ENCODE measurements at regions not wholly inside any gene's neighbourhood (a gene's known extent, or its start where the extent isn't known, plus 50 kb on each side); places are given as distances from the start of the nearest gene placed in this dataset.

DNA sequence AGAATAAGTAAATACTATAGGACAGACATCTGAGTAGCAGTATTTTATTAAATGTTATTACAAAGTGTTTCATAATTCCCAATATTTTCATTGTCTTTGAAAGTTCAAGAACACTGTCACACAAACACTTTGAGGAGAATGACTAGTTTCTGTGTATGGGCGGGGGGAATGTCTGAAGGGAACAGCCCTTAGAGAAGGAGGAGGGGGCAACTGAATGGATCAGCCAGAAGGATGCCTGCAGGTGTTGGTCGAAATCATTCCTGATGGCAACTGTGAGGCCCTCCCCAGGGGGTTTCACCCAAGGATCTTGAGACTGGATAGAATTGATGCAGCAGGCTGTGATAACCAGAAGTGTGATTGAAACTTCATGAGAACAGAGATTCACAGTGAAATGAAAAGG lies 223.2 kb upstream of the C1orf87 start:
- ATAC-seq (ENCODE audit: low FRiP score) = no peak
- DNase-seq = no peak
- Histone ChIP-seq H3K9me3 (ENCODE audit: control insufficient read depth, low read length) (no peaks in the 10 kb centered on the region), H3K27me3 (ENCODE audit: control insufficient read depth in 1 of 2, insufficient read depth in 2 of 2, low read length in 1 of 2) (no peaks in the 10 kb centered on the region), H3K27ac (ENCODE audit: low read depth in 1 of 2, low read length in 2 of 2) (no peak overlapping the region), H3K4me1 (ENCODE audit: control insufficient read depth in 1 of 2, insufficient read depth in 2 of 2, low read length in 2 of 2) (no peaks in the 10 kb centered on the region), H3K4me3 (ENCODE audit: low read length in 2 of 2) (no peak overlapping the region), H3K36me3 (ENCODE audit: control insufficient read depth in 1 of 2, insufficient read depth in 2 of 2, low read length in 1 of 2) (no peaks in the 10 kb centered on the region)
- 87 to 88% methylated on average over 2 of the region's 2 CpGs for WGBS, 2 donors
- intact Hi-C loops (cut with DNase I) = no loop called here

- no peaks in the 10 kb centered on the region for H3K36me3 ChIP-seq (ENCODE audit: control insufficient read depth in 1 of 2, insufficient read depth in 2 of 2, low read length in 1 of 2)
- H3K4me1 ChIP-seq (ENCODE audit: control insufficient read depth in 1 of 2, insufficient read depth in 2 of 2, low read length in 2 of 2) = no peaks in the 10 kb centered on the region
- no peak overlapping the region for H3K4me3 ChIP-seq (ENCODE audit: low read length in 2 of 2)
- H3K27ac ChIP-seq (ENCODE audit: low read depth in 1 of 2, low read length in 2 of 2) = no peak overlapping the region
- WGBS, 2 donors = 92 to 100% methylated on average over 1 of the region's 1 CpG
- intact Hi-C loops (cut with DNase I) = no loop called here
- H3K9me3 ChIP-seq (ENCODE audit: control insufficient read depth, low read length) = no peaks in the 10 kb centered on the region
- ATAC-seq (ENCODE audit: low FRiP score) (no peak), DNase-seq (no peak)
- H3K27me3 ChIP-seq (ENCODE audit: control insufficient read depth in 1 of 2, insufficient read depth in 2 of 2, low read length in 1 of 2) = no peaks in the 10 kb centered on the region
Measured at GRCh38 chr1:60292140-60292539, 218.6 kb upstream of the C1orf87 start.

- Histone ChIP-seq H3K27me3 (ENCODE audit: control insufficient read depth in 1 of 2, insufficient read depth in 2 of 2, low read length in 1 of 2) (no peaks in the 10 kb centered on the region), H3K4me1 (ENCODE audit: control insufficient read depth in 1 of 2, insufficient read depth in 2 of 2, low read length in 2 of 2) (no peaks in the 10 kb centered on the region), H3K27ac (ENCODE audit: low read depth in 1 of 2, low read length in 2 of 2) (no peak overlapping the region), H3K9me3 (ENCODE audit: control insufficient read depth, low read length) (no peaks in the 10 kb centered on the region), H3K4me3 (ENCODE audit: low read length in 2 of 2) (no peak overlapping the region), H3K36me3 (ENCODE audit: control insufficient read depth in 1 of 2, insufficient read depth in 2 of 2, low read length in 1 of 2) (no peaks in the 10 kb centered on the region)
- no peak for DNase-seq
- WGBS, 2 donors = 96 to 97% methylated on average over 6 of the region's 6 CpGs
- ATAC-seq (ENCODE audit: low FRiP score) = no peak
- intact Hi-C loops (cut with DNase I) = no loop called here
Measured at GRCh38 chr1:60290393-60290792, 216.8 kb upstream of the C1orf87 start.

- intact Hi-C loops (cut with DNase I) = loop anchor here (10.0 kb wide), 2 partner anchors 477 to 677 kb away; no protein-coding TSS in a partner anchor
- no peak for ATAC-seq (ENCODE audit: low FRiP score)
- no peak overlapping the region for H3K27ac ChIP-seq (ENCODE audit: low read depth in 1 of 2, low read length in 2 of 2)
- DNase-seq = no peak
- no peaks in the 10 kb centered on the region for H3K36me3 ChIP-seq (ENCODE audit: control insufficient read depth in 1 of 2, insufficient read depth in 2 of 2, low read length in 1 of 2)
- no peaks in the 10 kb centered on the region for H3K4me1 ChIP-seq (ENCODE audit: control insufficient read depth in 1 of 2, insufficient read depth in 2 of 2, low read length in 2 of 2)
- H3K9me3 ChIP-seq (ENCODE audit: control insufficient read depth, low read length) = no peaks in the 10 kb centered on the region
- 95% methylated on average over 1 of the region's 1 CpG for whole genome bisulfite sequencing, 2 donors
- no peaks in the 10 kb centered on the region for H3K27me3 ChIP-seq (ENCODE audit: control insufficient read depth in 1 of 2, insufficient read depth in 2 of 2, low read length in 1 of 2)
- H3K4me3 ChIP-seq (ENCODE audit: low read length in 2 of 2) = no peak overlapping the region
Measured at GRCh38 chr1:60287536-60287935, 214.0 kb upstream of the C1orf87 start.

DNA sequence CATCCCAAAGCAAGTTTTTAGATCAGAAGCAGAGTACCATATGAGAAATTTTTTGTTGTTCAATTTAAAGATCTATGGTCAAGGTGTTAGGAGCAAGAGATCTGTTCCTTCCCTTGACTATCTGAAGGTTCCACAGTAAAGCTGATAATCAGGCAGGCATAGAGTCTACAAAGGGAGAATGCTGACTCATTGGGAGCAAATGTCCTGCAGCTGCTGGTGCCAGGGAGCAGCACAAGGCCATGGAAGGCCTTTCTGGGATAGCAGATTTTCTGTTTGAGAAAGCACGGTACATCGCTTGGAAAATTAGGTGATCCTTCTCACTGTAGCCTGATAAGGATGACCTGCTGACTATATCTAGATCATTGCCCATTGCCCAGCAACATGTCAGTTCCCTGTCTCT lies 210.1 kb upstream of the C1orf87 start:
- DNase-seq = no peak
- WGBS, 2 donors = 83 to 92% methylated on average over 2 of the region's 2 CpGs
- peaks cover 0 to 6% of the 10 kb centered on the region in 2 donors for H3K4me1 ChIP-seq (ENCODE audit: control insufficient read depth in 1 of 2, insufficient read depth in 2 of 2, low read length in 2 of 2)
- H3K27me3 ChIP-seq (ENCODE audit: control insufficient read depth in 1 of 2, insufficient read depth in 2 of 2, low read length in 1 of 2) = no peaks in the 10 kb centered on the region
- no peak overlapping the region for H3K27ac ChIP-seq (ENCODE audit: low read depth in 1 of 2, low read length in 2 of 2)
- no peak overlapping the region for H3K4me3 ChIP-seq (ENCODE audit: low read length in 2 of 2)
- no peaks in the 10 kb centered on the region for H3K36me3 ChIP-seq (ENCODE audit: control insufficient read depth in 1 of 2, insufficient read depth in 2 of 2, low read length in 1 of 2)
- H3K9me3 ChIP-seq (ENCODE audit: control insufficient read depth, low read length) = no peaks in the 10 kb centered on the region
- intact Hi-C loops (cut with DNase I) = loop anchor here (5.0 to 10.0 kb wide), 3 partner anchors 481 to 759 kb away; no protein-coding TSS in a partner anchor
- ATAC-seq (ENCODE audit: low FRiP score) = no peak

DNA sequence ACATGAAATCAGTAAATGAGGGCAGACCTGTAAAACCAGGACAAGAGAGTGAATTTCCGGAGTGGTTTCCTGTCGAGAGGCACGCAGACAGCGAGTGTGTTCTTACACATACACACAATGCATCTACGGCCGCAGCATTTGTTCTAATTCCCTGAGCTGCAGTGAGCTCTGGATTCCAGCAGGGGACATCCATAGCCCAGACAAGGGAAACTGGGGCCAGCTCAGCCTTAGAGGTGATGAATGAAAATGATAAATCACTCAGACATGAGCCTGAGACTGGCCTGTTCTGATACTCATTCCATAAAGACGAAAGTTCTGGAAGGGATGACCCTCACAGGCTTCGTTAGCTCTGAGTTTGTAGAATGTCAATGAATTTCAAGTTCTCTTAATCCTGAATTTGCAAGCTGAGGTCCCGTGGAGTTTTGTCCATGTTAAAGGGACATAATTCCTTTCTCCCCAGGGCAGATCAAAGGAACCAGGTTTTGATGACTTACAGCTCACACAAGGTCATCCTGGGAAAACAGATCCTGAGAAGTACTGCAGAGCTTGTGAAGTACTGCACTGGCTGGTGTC lies 207.9 kb upstream of the C1orf87 start:
- Histone ChIP-seq H3K9me3 (ENCODE audit: control insufficient read depth, low read length) (no peaks in the 10 kb centered on the region), H3K4me3 (ENCODE audit: low read length in 2 of 2) (no peak overlapping the region), H3K36me3 (ENCODE audit: control insufficient read depth in 1 of 2, insufficient read depth in 2 of 2, low read length in 1 of 2) (no peaks in the 10 kb centered on the region), H3K4me1 (ENCODE audit: control insufficient read depth in 1 of 2, insufficient read depth in 2 of 2, low read length in 2 of 2) (peaks cover 0 to 6% of the 10 kb centered on the region in 2 donors), H3K27me3 (ENCODE audit: control insufficient read depth in 1 of 2, insufficient read depth in 2 of 2, low read length in 1 of 2) (no peaks in the 10 kb centered on the region), H3K27ac (ENCODE audit: low read depth in 1 of 2, low read length in 2 of 2) (no peak overlapping the region)
- intact Hi-C loops (cut with DNase I) = loop anchor here (5.0 to 10.0 kb wide), 3 partner anchors 483 to 761 kb away; no protein-coding TSS in a partner anchor
- WGBS, 2 donors = 5 to 7% methylated on average over 9 of the region's 9 CpGs
- peak; percentile 66 to 75 for DNase-seq
- peak; percentile 91 for ATAC-seq (ENCODE audit: low FRiP score)

DNA sequence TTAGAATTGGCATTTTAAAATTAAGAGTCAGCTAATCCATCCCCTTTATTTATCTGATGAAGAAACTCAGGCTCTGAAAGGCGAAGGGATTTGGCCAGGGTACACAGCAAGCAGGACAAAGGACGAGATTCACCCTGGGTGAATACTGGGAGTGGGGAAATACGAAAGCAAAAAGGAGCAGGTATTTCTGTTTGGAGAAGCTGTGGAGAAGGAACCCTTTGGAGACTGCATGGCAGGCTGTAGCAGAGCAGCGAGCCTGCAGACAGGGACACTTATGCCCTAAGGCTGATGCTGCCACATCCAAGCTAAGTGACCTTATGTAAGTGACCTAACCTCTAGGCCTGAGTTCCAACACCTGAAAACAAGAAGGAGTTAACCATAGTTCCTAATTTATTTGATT lies 207.2 kb upstream of the C1orf87 start:
- Histone ChIP-seq H3K27me3 (ENCODE audit: control insufficient read depth in 1 of 2, insufficient read depth in 2 of 2, low read length in 1 of 2) (no peaks in the 10 kb centered on the region), H3K4me3 (ENCODE audit: low read length in 2 of 2) (no peak overlapping the region), H3K36me3 (ENCODE audit: control insufficient read depth in 1 of 2, insufficient read depth in 2 of 2, low read length in 1 of 2) (no peaks in the 10 kb centered on the region), H3K9me3 (ENCODE audit: control insufficient read depth, low read length) (no peaks in the 10 kb centered on the region), H3K4me1 (ENCODE audit: control insufficient read depth in 1 of 2, insufficient read depth in 2 of 2, low read length in 2 of 2) (peaks cover 0 to 6% of the 10 kb centered on the region in 2 donors), H3K27ac (ENCODE audit: low read depth in 1 of 2, low read length in 2 of 2) (no peak overlapping the region)
- 78 to 84% methylated on average over 4 of the region's 4 CpGs for WGBS, 2 donors
- peak; percentile 11 for ATAC-seq (ENCODE audit: low FRiP score)
- intact Hi-C loops (cut with DNase I) = loop anchor here (5.0 to 10.0 kb wide), 3 partner anchors 484 to 761 kb away; no protein-coding TSS in a partner anchor
- no peak for DNase-seq

DNA sequence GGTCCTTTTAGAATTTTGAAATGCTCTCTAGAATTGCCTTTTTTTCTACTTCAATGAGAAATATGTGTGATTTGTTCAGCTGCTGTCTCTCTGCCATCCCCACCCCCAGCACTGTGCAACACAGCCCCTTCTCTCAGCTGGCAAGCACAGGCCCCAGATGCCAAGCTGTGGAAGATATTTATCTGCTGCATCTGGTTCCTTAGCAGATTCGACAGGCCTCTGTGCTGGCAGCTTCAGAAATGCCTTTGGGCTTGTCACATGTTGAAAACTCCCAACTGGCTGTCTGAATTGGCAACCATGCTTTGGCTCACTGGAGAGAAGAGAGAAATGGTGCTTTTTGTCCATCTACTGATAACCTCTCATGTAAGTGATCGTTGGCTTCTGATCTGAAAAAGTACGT lies 206.7 kb upstream of the C1orf87 start:
- intact Hi-C loops (cut with DNase I) = loop anchor here (5.0 to 10.0 kb wide), 3 partner anchors 485 to 762 kb away; no protein-coding TSS in a partner anchor
- DNase-seq (peak in 1 of 2 donors; percentile 48), ATAC-seq (ENCODE audit: low FRiP score) (no peak)
- Histone ChIP-seq H3K4me1 (ENCODE audit: control insufficient read depth in 1 of 2, insufficient read depth in 2 of 2, low read length in 2 of 2) (peaks cover 0 to 6% of the 10 kb centered on the region in 2 donors), H3K4me3 (ENCODE audit: low read length in 2 of 2) (no peak overlapping the region), H3K36me3 (ENCODE audit: control insufficient read depth in 1 of 2, insufficient read depth in 2 of 2, low read length in 1 of 2) (no peaks in the 10 kb centered on the region), H3K27ac (ENCODE audit: low read depth in 1 of 2, low read length in 2 of 2) (no peak overlapping the region), H3K27me3 (ENCODE audit: control insufficient read depth in 1 of 2, insufficient read depth in 2 of 2, low read length in 1 of 2) (no peaks in the 10 kb centered on the region), H3K9me3 (ENCODE audit: control insufficient read depth, low read length) (no peaks in the 10 kb centered on the region)
- WGBS, 2 donors = 4 to 7% methylated on average over 3 of the region's 3 CpGs

DNA sequence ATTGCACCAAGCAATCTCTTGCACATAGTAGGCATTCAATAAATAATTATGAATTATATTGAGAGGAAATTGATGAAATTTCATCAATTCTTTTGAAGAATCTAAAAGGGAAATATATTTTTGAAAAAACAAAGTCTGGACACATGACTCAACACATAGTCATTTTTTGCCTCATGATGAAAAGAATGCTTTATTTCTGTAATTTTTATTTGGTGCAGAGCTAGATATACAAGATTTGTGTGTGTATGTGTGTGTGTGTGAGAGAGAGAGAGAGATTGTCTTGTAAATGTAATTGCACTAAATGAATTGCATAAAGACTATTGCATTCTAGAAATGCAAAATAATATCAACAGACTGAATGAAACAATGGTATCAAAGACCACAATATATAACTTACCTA lies 206.2 kb upstream of the C1orf87 start:
- DNase-seq (no peak), ATAC-seq (ENCODE audit: low FRiP score) (no peak)
- no peaks in the 10 kb centered on the region for H3K27me3 ChIP-seq (ENCODE audit: control insufficient read depth in 1 of 2, insufficient read depth in 2 of 2, low read length in 1 of 2)
- no peaks in the 10 kb centered on the region for H3K9me3 ChIP-seq (ENCODE audit: control insufficient read depth, low read length)
- intact Hi-C loops (cut with DNase I) = loop anchor here (5.0 to 10.0 kb wide), 4 partner anchors 302 to 763 kb away; no protein-coding TSS in a partner anchor
- peaks cover 0 to 6% of the 10 kb centered on the region in 2 donors for H3K4me1 ChIP-seq (ENCODE audit: control insufficient read depth in 1 of 2, insufficient read depth in 2 of 2, low read length in 2 of 2)
- no peak overlapping the region for H3K4me3 ChIP-seq (ENCODE audit: low read length in 2 of 2)
- no peak overlapping the region for H3K27ac ChIP-seq (ENCODE audit: low read depth in 1 of 2, low read length in 2 of 2)
- H3K36me3 ChIP-seq (ENCODE audit: control insufficient read depth in 1 of 2, insufficient read depth in 2 of 2, low read length in 1 of 2) = no peaks in the 10 kb centered on the region
